Astrocyte of the spinal cord (primary cell): ENCODE measurements at regions not wholly inside any gene's neighbourhood (a gene's known extent, or its start where the extent isn't known, plus 50 kb on each side); places are given as distances from the start of the nearest gene placed in this dataset.

Source experiments
- DNase-seq: peaks from one replicate; pipeline ENCODE4 v3.0.0; 2011; ENCODE audit warnings: low read depth, low spot score
- H3K4me3 ChIP-seq: 2 replicates; pipeline ENCODE4 v1.5.1; 2011; ENCODE audit warnings: low read depth, mild to moderate bottlenecking, low read length, moderate library complexity
- CTCF ChIP-seq: IDR thresholded peaks from 2 replicates; pipeline ENCODE4 v1.5.1; 2012; ENCODE audit warnings: low read depth, mild to moderate bottlenecking, low read length, inconsistent platforms
- in situ Hi-C: cut with HindIII; loops from 2 replicates; pipeline ENCODE4 v1.10.0; 2017; ENCODE audit warnings: low sequenced_read_pairs

- in situ Hi-C loops: no loop called here
- no peak for TF ChIP-seq CTCF
- no peak for DNase-seq
- no peak overlapping the region for H3K4me3 ChIP-seq
Measured at GRCh38 chr10:58451193-58451889, 61.3 kb upstream of the BICC1 start.

- H3K4me3 ChIP-seq: no peak overlapping the region
- in situ Hi-C loops: no loop called here
- no peak for TF ChIP-seq CTCF
- DNase-seq: no peak
Measured at GRCh38 chr10:58453105-58453504, 59.6 kb upstream of the BICC1 start.

GRCh38 chr10:58456179-58456578 lies 56.5 kb upstream of the BICC1 start:
- no peak for DNase-seq
- in situ Hi-C loops: no loop called here
- TF ChIP-seq CTCF: no peak
- H3K4me3 ChIP-seq: no peak overlapping the region

- TF ChIP-seq CTCF: no peak
- DNase-seq: peak; percentile 95
- no peak overlapping the region for H3K4me3 ChIP-seq
- in situ Hi-C loops: no loop called here
Measured at GRCh38 chr10:58457761-58458616, 54.7 kb upstream of the BICC1 start.

DNA sequence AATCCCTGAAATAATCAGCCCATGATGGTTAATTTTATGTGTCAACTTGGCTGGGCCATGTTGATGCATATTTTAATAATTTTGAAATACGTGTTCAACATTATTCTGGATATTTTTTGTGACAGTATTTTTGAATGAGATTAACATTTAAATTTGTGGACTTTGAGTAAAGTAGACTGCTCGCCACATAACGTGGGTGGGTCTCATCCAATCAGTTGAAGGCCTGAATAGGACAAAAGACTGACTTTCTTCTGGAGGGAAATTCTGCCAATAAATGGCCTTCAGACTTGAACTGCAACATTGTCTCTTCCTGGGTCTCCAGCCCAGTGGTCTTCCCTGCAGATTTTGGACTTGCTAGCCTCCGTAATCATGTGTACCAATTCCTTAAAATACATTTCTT lies 53.6 kb upstream of the BICC1 start:
- TF ChIP-seq CTCF: no peak
- in situ Hi-C loops: no loop called here
- no peak for DNase-seq
- H3K4me3 ChIP-seq: no peak overlapping the region

DNA sequence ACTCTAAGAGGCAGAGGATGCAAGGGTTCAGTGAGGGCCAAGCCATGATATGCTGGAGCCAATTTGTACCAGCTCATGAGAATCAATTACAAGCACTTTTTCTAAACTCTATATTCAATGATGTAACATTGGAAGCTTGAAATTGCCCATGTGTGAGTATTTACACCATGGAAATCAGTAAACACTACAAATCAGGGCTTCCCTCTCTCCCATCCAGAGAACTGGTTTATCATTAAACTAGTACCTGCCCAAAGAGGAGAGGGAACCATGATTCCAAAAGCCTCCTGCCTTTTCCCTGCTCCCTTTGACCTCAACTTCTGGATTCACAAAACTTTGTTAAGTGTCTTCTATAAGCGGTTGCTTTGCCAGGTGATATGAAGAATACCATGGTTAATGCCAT lies 52.5 kb upstream of the BICC1 start:
- no peak for DNase-seq
- TF ChIP-seq CTCF: no peak

More for the DNA sequence above, 52.5 kb upstream of the BICC1 start:
- in situ Hi-C loops: no loop called here
- no peak overlapping the region for H3K4me3 ChIP-seq
